Panc1 (cell line): ENCODE measurements at regions not wholly inside any gene's neighbourhood (a gene's known extent, or its start where the extent isn't known, plus 50 kb on each side); places are given as distances from the start of the nearest gene placed in this dataset.

Experiments used
- CTCF ChIP-seq: fragments of 450-650 bp; IDR thresholded peaks from 2 replicates; pipeline ENCODE4 v1.5.1; 2017; ENCODE audit warnings: mild to moderate bottlenecking
- REST ChIP-seq, 2 experiments: IDR thresholded peaks; 2 replicates each; pipeline ENCODE4 v1.6.1; 2011 to 2012; ENCODE audit warnings: low read depth in 2 of 2, control low read depth in 1 of 2, low read length in 1 of 2, mild to moderate bottlenecking in 1 of 2, moderate library complexity in 1 of 2; ENCODE audit not compliant: insufficient read depth in 1 of 2

GRCh38 chr1:68963353-68963752 lies 466.5 kb upstream of the DEPDC1 start:
- TF ChIP-seq CTCF (no peak), REST (IDR thresholded peaks at IDR 0.05; ENCODE audit: insufficient read depth in 1 of 2, low read depth in 2 of 2, low read length in 1 of 2) (no peak)
